ENCODE measurements at regions not wholly inside any gene's neighbourhood (a gene's known extent, or its start where the extent isn't known, plus 50 kb on each side); places are given as distances from the start of the nearest gene placed in this dataset.

- TF ChIP-seq EZH2phosphoT487 (IDR thresholded peaks at IDR 0.05; ENCODE audit: insufficient read depth, low read depth) = no peak
- TF ChIP-seq EZH2 (IDR thresholded peaks at IDR 0.05; ENCODE audit: insufficient read depth, poor library complexity, severe bottlenecking) = no peak
Observed at GRCh38 chr15:24772266-24772665, 96.7 kb downstream of the NPAP1 start.

Measured in GM23248 (cell line).